Stimulated activated CD4-positive, alpha-beta T cell treated with anti-CD3 and anti-CD28 coated beads, Interleukin-4, amount 100 ng/mL, for 48 hours (primary cell): ENCODE measurements at regions not wholly inside any gene's neighbourhood (a gene's known extent, or its start where the extent isn't known, plus 50 kb on each side); places are given as distances from the start of the nearest gene placed in this dataset.
A peak's percentile ranks its signal among the peaks of the same experiment; 100 is the strongest.

ENCODE experiments used
- DNase-seq, 2 donors: peaks; one replicate each; pipeline ENCODE4 v3.0.0-alpha.2; 2020; ENCODE audit warnings: low read depth in 2 of 2

DNA sequence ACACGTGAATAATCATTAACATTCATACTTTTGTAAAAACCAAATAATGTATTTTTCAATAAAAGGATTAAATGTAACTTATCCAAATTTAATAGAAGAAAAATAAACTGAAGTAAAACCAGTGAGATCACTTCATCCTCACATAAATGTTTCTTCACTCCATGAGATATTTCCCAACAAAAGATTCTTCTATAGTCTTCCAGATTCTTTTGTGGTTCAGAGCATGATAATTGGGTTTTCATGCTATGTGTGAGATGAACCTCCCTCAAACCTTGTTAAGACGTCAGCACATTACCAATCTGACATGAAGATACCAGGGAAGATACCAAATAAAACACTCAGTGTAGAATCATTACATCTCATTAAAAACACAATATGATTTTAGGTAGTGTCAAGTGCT, 62.9 kb upstream of the OXGR1 start:
- DNase-seq = no peak

DNA sequence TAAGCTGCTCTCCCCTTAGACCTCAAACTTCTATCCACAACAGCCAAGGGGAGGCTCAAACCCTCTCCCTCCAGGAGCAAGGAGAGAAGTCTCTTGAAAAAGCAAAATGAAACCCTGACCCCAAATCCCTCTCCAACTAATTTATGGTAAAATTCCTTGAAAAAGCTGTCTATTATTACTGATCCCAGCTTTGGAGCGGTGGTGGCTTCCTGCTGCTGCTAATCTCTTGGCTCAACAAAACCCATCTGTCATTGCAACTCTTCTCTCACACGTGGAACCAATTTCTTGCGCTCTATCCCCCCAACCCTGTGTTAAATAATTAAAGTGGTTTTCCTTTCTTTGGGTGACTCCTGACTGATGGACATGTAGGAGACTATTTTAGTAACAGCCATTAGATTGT, 64.1 kb upstream of the OXGR1 start:
- no peak for DNase-seq

DNA sequence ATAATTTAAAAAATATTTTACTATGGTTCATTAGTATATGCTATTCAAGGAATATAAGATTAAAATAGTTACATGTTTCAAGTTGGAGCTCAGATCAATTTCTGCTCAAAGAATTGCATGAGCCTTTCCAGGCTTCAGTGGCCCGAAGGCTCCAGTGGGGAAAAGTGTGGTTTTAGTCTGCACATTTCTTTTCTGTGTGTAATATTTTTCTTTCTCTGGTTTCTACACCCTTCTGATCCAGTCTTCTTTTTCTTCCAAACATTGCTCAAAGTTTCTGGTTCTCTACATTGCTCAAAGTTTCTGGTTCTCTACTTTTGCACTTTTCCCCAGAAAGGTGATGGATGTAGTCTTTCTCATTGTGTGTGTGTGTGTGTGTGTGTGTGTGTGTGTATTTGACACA, 64.7 kb upstream of the OXGR1 start:
- no peak for DNase-seq

DNA sequence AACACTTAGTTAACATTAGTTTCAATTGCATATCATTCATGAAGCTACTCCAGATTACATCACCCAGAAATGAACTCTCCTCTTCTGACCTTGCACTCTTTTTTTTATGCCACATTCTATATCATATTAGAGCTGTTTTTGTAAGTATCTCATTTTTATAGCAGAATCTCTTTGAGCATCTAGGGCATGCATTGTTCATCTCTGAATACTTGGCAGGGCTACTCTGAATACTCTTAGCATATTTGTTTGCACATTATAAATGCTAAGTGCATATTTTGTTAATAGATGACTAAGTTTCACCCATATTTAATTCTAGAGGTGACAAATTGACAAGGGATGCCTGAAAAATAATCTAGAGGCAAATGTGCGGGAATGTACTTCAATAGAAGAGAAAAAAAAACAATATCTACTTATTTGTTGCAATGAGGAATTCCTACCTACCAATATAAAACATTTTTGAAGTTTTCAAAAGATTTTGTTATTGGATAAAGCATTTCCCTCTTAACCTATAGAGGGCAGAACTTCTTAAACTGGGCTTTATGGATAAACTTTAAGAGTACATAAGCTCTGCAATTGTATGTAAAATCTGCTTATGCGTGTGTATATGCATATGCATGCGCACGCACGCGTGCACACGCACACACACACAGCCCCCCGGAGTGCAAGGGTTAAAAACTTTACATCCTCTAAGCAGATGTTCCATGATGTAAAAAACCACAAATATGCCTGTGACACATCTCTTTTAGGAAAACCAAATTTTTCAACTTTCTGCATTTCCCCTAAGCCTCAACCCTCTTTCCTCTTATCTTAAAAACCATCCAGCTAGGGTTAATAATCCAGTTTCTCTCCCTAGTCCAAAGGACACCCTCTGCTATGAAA, 73.0 kb upstream of the OXGR1 start:
- DNase-seq = no peak

DNA sequence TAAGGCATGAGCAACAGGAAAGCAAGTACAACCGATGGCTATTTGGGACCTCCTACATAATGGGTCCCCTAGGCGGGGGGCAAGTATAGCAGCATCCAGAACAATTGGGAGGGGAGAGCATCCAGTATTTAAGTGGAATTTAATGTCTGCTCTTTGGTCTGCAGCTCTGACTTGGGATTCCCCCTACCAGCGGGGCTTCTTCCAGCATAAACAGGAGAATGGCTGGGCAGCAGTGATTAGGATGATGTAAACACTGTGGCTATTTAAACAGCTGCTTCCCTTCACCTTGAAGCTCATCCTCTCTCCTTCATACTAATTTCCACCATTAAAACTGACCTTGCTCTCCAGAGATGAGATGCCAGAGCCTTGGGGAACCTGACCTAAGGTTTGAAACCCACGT, 73.9 kb upstream of the OXGR1 start:
- DNase-seq = no peak

DNA sequence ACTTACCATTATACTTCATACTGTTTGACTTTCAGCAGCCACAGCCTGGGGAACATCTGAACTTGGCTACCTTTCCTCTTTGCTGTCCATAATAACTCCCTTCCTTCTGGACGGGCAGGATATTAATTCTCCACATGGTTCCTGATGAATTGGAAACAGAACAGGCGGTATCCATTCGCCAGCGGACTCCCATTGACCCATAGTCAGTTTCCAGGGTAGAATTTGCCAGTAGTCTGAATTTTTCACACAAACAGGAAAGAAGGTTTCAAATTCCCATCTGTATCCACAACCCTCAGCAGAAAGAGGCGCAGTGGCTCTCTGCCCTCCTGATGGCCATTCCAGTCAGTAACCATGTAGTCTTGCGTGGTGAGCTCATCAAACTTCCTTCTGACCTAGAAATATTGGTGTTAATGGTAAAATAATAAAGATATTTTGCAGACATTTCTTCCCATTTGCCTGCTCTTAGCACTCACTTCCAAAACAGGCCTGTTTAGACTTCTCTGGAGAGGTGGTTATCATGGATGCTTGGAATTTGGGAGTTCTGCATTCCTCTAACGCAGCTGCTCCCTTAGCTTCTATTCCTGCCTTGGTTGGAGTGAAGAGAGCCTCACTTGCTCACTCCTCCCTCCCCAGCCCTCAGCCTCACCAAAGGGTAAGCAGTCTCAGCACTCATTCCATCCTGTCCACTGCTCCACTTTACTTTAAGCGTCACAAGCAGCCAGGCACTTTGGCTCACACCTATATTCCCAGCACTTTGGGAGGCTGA, 75.0 kb upstream of the OXGR1 start:
- DNase-seq = no peak

DNA sequence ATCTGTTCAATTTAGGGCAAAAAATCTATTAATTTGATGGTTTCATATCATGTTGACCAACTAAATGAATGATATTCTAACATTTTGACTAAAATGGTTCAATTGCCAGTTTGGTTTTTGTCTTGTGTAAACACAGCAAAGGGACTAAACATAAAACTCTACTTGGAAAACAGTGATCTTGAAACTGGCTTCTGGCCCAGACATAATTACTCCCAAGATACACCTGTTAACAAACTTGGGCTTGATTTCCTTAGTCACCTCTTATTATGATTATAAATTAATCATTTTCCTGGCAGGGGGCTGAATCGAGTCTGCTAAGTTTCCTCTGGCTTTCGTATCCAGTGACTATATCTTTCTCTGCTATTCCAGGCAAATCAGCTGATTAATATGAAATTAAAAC, 78.0 kb upstream of the OXGR1 start:
- DNase-seq = no peak

DNA sequence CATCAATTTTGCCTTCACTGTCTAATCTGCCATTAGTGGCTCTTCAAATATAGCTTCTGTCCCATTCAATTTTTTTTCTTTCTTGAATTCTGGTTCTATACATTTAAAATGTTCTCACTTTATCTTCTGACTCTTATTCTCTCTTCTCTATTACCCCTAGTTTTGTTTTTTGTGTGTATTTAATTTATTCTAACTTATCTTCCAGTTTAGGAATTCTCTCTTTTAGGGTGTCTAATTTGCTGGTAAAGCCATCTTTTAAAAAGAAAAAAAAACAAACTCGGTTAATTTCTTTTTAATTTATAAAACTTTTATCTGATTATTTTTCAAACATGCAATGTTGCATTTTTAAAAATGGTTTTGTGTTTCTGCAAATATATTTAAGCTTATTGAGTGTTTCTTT, 80.3 kb upstream of the OXGR1 start:
- DNase-seq = no peak

DNA sequence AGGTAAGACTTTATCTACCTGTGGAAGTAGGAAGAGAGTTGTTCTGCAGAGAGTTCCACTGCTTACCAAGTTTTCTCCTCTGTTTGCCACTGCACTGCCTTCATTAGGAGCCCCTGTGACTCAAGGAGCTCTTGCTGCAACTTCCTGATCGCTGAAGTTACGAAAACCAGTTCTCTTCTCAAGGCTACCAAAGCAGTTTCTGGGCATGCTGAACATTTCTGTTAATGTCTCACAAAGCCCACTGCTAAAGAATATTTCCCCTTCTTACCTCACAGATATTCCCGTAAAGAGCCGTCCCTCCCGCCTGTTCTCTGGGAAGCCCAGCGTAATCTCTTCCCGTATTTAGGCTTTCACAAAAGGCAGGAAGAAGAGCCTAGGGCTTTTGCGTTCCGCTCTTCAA, 82.6 kb upstream of the OXGR1 start:
- no peak for DNase-seq

DNA sequence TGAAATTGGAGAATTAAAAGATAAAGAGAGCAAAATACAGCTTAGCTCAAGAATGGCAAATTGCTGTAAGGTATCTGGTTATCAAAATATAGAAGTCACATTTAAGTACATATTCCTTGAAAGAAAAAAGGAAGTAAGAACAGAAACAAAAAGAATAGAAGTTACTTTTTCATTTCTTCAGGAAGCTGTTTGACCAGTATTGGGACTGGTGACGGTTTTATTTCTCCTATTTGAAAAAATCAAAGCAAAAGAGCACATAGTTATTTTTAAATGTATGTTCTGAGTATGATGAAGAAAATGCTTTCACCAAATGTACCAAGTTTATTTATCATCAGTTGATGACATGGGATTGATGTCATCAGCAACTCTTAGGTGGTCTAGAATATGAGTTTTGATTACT, 83.1 kb upstream of the OXGR1 start:
- DNase-seq = no peak

DNA sequence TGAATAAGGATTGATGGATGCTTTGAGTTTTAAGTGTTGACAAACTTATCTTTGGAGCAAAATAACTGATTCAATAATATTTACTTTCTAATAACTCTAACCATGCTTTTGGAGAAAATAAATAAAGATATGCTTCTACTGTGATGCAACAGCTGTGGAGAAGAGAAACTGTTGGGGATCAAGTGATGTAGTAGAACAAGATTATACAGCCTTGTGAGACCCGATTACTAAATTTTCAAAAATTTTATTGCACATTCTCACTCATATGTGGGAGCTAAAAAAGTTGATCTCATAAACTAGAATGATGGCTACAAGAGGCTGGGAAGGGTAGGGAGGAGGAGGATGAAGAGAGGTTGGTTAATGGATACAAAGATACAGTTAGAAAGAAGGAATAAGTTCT, 85.5 kb upstream of the OXGR1 start:
- DNase-seq = no peak

DNA sequence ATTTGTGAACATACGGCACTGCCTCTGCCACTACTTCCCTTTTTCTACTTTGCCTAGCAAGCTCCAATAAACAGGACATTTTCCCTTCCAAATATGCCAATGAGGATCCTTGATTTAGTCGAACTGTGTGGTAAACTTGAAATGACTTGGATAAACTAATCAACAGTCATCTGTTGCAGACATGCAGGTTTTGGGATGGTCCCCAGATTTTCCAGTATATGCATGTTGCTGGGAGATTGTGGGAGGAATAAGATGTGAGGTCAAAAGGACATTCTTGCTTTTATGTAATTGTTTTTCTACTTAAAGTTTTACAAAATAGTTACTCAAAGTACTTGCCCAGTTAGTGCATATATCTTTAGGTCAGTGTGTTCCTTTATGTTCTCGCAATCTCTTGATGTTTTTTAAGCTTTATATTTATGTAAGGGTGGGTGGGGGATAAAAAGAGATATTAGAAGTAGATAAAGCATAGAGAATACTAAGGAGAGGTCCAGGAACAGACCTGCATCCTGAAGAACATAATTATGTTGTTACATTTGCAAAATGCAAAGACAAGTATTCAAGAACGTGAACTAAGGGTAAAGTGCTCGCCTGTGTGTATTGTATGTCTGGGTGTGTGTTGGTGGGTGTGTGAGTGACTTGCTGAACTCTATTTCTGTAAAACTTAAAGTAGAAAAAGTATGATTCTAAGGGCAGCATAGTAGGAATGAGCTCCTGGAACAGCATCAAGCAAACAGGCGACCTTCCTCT, 88.4 kb upstream of the OXGR1 start:
- DNase-seq = no peak

DNA sequence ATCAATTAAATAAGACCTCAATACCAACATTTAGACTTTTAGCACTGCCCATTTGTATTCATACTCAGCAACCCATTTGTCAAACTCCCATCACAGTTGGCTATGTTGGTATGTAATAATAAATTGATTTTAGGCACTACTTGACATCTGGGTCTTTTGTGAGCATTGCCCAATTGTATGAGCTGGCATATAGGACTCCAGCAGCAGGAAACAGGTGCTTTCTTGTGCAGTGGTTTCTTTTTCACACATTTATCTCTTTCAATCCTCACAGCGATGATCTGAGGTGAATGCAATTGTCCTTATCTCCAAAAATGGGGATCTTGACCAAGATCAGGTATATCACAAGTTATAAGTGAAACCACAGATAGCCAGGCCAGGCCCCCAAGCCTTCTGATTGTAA, 96.9 kb upstream of the OXGR1 start:
- DNase-seq = no peak

DNA sequence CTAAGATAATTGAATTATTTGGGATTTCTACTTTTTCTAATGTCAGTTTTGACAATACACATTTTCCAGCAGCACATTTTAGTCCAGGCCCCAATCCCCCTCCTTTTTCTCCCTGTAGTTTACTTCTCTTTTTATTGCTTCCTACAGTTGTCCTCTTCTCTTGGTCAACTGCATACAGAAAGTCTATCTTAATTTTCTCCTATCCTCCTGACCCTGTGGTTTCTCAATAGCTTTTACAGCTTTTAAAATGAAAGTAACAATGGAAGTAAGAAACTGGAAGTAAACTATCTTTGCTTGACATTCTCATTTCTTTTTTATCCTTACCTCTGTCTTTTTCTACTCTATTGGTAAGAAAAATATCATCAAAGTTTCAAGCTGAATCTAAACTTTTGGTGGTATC, 106.5 kb upstream of the OXGR1 start:
- DNase-seq = no peak

DNA sequence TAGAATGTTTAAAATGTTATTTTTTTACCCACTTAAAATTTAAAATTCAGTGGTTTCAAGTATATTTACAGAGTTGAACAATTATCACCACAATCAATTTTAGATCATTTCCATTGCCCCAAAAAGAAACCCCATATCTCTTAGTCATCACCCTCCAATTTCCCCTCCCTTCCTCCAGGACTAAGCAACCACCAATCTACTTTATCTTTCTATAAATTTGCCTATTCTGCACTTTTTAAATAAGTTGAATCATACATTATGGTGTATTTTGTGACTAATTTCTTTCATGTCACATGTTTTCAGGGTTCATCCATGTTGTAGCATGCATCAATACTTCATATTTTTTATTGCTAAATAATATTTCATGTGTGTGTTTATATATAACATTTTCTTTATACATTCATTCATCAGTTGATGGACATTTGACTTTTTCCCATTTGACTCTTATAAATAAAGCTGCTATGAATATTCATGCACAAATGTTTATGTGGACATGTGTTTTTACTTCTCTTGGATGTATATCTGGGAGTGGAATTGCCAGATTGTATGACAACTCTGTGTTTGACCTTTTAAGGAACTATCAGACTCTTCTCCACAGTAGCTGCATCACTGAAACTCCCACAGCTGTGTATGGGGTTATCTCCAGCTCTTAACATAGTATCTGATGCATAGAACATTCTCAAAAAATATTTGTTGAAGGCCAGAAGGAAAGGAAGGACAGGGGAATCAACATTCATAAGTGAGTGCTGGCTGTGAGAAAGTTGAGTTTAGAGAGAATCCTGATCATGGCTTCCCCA, 107.8 kb upstream of the OXGR1 start:
- DNase-seq = no peak

DNA sequence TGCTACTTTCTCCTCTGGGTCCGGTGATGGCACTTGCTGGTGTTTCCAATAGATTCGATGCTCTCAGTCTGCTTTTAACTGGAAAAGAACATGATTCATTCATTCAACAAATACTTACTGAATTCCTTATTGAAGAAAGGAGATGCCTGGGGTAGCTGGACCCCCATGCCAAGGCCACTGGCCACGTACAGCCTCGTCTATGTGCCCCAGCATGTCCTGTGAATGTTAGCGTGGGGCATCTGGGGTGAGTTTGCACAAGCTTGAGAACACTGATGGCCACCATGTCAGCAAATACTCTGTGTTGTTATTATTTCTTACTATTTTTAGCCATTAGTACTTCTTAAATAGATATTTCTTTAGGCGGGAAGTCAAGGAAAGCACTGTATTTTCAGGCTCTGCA, 112.0 kb upstream of the OXGR1 start:
- no peak for DNase-seq

DNA sequence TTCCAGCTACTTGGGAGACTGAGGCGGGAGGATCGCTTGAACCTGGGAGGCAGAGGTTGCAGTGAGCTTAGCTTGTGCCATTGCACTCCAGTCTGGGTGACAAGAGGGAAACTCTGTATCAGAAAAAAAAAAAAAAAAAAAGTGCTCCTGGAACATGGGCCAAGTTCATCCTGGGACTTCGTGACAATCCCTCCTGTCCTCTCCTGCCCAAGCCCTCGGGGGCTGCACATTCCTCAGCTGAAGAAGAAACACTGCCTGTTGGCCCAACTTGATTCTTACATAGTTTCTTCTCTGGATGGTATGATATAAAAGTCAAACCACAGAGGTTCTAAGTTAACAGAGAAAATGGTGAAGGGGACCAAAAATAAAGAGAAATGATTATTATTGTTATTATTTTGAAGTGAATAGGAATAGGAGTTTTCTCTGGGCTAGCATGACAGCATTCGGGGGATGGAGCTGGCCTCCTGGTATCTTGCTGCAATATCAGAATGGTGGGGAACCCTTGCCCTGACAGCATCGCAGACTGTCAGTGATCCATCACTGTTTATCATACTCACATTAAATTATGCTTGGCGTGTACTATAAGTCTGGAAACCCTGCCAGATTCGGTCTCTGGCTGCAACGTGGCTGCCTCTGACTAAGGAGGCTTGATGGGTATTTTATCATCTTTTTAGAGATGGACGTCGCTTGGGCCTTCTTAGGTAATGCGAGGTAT, 113.7 kb upstream of the OXGR1 start:
- no peak for DNase-seq

DNA sequence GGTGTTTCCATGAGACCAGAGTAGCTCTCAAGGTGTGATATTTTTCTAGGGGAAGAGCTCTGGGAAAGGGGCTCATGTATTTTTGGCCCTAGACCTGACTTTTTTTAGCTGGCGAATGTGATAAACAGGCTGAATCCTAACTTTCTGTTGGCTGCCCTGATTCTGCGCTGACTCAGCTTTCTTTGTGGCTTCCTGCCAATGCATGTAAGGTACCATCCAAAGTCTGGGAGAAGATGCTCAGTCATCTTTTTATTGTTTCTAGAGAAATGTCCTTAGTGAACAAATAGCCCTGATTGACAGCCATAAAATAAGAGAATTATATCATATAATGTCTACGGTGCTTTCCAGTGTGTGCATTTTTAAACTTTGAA, 113.6 kb upstream of the MBNL2 start:
- no peak for DNase-seq

DNA sequence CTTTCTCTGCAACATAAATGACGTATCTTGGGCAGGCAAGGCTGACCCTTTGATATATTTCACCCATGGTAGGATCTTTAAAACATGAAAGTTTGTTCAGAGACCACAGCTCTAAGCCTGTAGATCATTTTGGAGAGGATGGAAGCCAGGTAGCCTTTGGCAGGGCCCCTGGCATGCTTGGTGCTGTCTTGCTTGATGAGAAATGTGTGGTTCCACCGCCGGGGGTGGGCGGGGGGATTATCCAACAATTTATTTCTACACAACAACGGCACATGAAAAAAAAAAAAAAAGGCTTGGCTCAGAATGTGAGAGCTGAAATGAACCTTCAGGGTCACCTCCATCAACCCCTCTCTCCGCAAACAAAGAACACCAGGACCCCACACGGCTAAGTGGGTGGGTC, 112.9 kb upstream of the MBNL2 start:
- DNase-seq = no peak

DNA sequence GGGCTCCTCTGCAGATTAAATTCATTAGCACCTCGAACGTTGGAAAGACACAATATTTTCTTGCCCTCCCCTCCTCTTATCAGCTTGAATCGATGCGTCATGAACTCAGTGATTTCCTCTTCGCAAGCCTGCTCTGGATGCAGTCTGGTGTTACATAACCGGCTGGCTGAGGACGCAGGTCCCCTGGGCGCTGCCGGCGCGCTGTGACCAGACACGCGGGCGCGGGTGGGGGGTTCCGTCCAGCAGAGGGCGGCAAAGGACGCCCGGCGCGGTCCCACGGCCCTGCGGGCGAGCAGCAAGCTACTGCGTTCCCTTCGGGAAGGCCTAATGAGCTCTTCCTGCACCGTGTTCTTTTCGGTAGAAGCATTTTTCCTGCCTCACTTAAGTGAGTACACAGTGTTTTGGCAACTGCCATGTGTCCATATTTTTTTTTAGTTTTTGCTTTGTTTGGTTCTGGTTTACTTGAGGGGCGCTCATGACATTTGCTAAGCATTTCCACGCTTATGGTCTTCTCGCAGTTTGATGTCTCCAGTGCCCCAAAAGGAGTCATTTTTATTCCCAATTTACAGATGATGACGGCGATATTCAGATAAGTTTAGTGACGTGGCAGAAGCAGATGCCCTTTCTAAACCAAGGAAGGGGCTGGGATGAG, 112.2 kb upstream of the MBNL2 start:
- DNase-seq = peak; percentile 64 to 75

DNA sequence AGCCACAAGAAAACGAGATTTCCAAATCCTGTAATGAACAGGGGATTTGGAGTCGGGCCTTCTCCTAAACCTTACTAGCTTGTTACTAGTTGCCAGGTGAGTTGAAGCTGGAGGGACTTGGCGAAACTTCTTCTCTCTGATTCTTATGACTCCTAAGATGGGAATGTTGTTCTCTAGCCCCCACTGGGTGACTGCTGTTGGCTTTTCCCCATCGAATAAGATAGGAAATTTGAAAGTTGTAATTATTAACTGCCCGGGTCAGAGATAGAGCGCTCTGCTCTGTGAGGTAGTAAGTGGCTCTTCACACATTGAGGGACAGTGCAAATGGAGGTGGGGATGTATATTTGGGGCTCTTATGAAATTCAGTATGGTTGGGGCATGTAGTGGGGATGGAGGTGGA, 111.2 kb upstream of the MBNL2 start:
- DNase-seq = no peak
